ENCODE measurements at regions not wholly inside any gene's neighbourhood (a gene's known extent, or its start where the extent isn't known, plus 50 kb on each side); places are given as distances from the start of the nearest gene placed in this dataset.
A peak's percentile ranks its signal among the peaks of the same experiment; 100 is the strongest.

- H3K27me3 Mint-ChIP-seq, result no peaks in the 10 kb centered on the region
- Histone ChIP-seq H3K27ac (ENCODE audit: low read depth, low read length) (no peak overlapping the region), H3K4me3 (ENCODE audit: low read length) (no peak overlapping the region), H3K4me1 (ENCODE audit: insufficient read depth, low read length) (no peaks in the 10 kb centered on the region), H3K9me3 (ENCODE audit: low read length) (no peaks in the 10 kb centered on the region), H3K27me3 (ENCODE audit: insufficient read depth, low read length, poor library complexity, severe bottlenecking) (no peaks in the 10 kb centered on the region), H3K36me3 (ENCODE audit: insufficient read depth, low read length) (no peaks in the 10 kb centered on the region)
- CTCF ChIA-PET, result no interaction called here
- H3K36me3 Mint-ChIP-seq, result no peaks in the 10 kb centered on the region
- peaks cover 5 to 29% (median 14%) of the 10 kb centered on the region in 3 donors for H3K4me1 Mint-ChIP-seq
- peaks cover 2 to 12% (median 4%) of the 10 kb centered on the region in 5 donors for H3K9me3 Mint-ChIP-seq
- peak overlapping the region in 3 of 8 donors; percentile 39 to 84 (median 53) for H3K27ac Mint-ChIP-seq
- peak overlapping the region in 4 of 7 donors; percentile 10 to 46 (median 28) for H3K4me3 Mint-ChIP-seq
- DNase-seq, result no peak
- POLR2A ChIA-PET, result no interaction called here
Measured at GRCh38 chr3:144295613-144296012, 324.0 kb downstream of the DIPK2A start.

DNA sequence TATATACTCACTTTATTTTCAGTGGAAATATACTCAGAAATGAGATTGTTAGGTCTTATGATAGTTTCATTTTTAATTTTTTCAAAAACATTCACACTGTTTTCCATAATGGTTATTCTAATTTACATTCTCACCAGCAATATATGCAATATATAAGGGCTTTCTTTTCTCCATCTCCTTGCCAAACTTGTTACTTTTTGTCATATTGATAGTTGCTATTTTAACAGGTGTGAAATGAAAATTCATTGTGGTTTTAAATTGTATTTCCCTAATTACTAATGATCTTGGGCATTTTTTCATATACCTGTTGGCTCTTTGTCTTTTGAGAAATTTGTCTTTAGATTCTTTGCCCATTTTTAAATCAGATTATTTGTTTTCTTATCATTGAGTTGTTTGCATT, 325.2 kb downstream of the DIPK2A start:
- H3K4me3 ChIP-seq (ENCODE audit: low read length), result no peak overlapping the region
- H3K9me3 Mint-ChIP-seq, result peaks cover 0 to 14% (median 3%) of the 10 kb centered on the region in 5 donors
- no peaks in the 10 kb centered on the region for H3K9me3 ChIP-seq (ENCODE audit: low read length)
- no peak overlapping the region for H3K4me3 Mint-ChIP-seq
- H3K4me1 ChIP-seq (ENCODE audit: insufficient read depth, low read length), result no peaks in the 10 kb centered on the region
- POLR2A ChIA-PET, result no interaction called here
- H3K36me3 ChIP-seq (ENCODE audit: insufficient read depth, low read length), result no peaks in the 10 kb centered on the region
- H3K36me3 Mint-ChIP-seq, result no peaks in the 10 kb centered on the region
- H3K27ac ChIP-seq (ENCODE audit: low read depth, low read length), result no peak overlapping the region
- no peak for DNase-seq
- no peaks in the 10 kb centered on the region for H3K27me3 Mint-ChIP-seq
- no peak overlapping the region for H3K27ac Mint-ChIP-seq
- CTCF ChIA-PET, result no interaction called here
- H3K27me3 ChIP-seq (ENCODE audit: insufficient read depth, low read length, poor library complexity, severe bottlenecking), result no peaks in the 10 kb centered on the region
- H3K4me1 Mint-ChIP-seq, result peaks cover 5 to 29% (median 14%) of the 10 kb centered on the region in 3 donors

DNA sequence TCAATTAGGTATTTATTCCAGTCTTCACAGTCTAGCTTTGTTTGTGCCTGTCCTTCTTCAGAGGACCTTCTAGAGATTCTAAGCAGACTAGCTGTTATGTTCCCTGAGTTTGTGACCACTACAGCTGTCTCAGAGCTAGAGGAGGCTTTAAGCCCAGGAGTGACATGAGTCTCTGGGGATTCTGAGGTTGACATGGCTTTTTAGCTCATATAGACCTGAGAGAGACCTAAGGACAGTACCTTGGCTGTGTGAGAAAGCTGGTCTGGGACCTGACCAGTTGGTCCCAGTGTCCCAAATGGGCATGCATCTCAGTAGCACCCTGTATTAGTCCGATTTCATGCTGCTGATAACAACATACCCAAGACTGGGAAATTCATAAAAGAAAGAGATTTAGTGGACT, 330.2 kb downstream of the DIPK2A start:
- no peak overlapping the region for H3K27ac ChIP-seq (ENCODE audit: low read depth, low read length)
- POLR2A ChIA-PET, result no interaction called here
- no peak overlapping the region for H3K4me3 ChIP-seq (ENCODE audit: low read length)
- Mint-ChIP-seq H3K9me3 (peaks cover 0 to 21% (median 4%) of the 10 kb centered on the region in 5 donors), H3K4me1 (peaks cover 0 to 6% (median 0%) of the 10 kb centered on the region in 3 donors), H3K27ac (no peak overlapping the region), H3K27me3 (peaks cover 0 to 2% of the 10 kb centered on the region in 2 donors), H3K36me3 (peaks cover 0 to 6% (median 0%) of the 10 kb centered on the region in 3 donors), H3K4me3 (no peak overlapping the region)
- CTCF ChIA-PET, result no interaction called here
- no peaks in the 10 kb centered on the region for H3K4me1 ChIP-seq (ENCODE audit: insufficient read depth, low read length)
- H3K9me3 ChIP-seq (ENCODE audit: low read length), result no peaks in the 10 kb centered on the region
- no peak for DNase-seq
- no peaks in the 10 kb centered on the region for H3K27me3 ChIP-seq (ENCODE audit: insufficient read depth, low read length, poor library complexity, severe bottlenecking)
- no peaks in the 10 kb centered on the region for H3K36me3 ChIP-seq (ENCODE audit: insufficient read depth, low read length)

DNA sequence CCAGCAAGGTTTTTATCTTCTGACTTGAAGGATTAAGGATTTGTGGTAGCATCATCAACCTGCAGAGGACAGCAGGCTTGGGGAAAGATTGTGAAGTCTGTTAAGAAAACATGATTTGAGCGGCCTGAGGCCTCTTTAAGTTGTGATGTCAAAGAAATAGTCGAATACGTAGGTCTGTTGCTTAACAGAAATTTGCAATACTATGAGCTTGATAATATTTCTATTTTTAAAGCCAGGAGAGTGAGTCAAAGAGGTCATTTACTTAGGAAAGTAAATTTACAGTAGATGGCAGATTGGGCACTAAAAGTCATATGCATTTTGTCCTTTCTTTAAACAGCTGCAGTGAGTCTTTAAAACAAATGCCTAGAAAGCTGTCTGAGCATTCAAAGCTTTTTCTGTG, 336.3 kb downstream of the DIPK2A start:
- Mint-ChIP-seq H3K4me1 (peaks cover 0 to 8% (median 1%) of the 10 kb centered on the region in 3 donors), H3K27ac (no peak overlapping the region), H3K9me3 (peaks cover 0 to 11% (median 0%) of the 10 kb centered on the region in 5 donors), H3K27me3 (peaks cover 0 to 6% of the 10 kb centered on the region in 2 donors), H3K4me3 (no peak overlapping the region), H3K36me3 (peaks cover 0 to 6% (median 2%) of the 10 kb centered on the region in 3 donors)
- CTCF ChIA-PET, result no interaction called here
- POLR2A ChIA-PET, result no interaction called here
- H3K4me3 ChIP-seq (ENCODE audit: low read length), result no peak overlapping the region
- no peaks in the 10 kb centered on the region for H3K4me1 ChIP-seq (ENCODE audit: insufficient read depth, low read length)
- no peak for DNase-seq
- no peaks in the 10 kb centered on the region for H3K36me3 ChIP-seq (ENCODE audit: insufficient read depth, low read length)
- H3K27ac ChIP-seq (ENCODE audit: low read depth, low read length), result no peak overlapping the region
- H3K9me3 ChIP-seq (ENCODE audit: low read length), result no peaks in the 10 kb centered on the region
- no peaks in the 10 kb centered on the region for H3K27me3 ChIP-seq (ENCODE audit: insufficient read depth, low read length, poor library complexity, severe bottlenecking)

- Histone ChIP-seq H3K4me3 (ENCODE audit: low read length) (no peak overlapping the region), H3K27ac (ENCODE audit: low read depth, low read length) (no peak overlapping the region), H3K4me1 (ENCODE audit: insufficient read depth, low read length) (no peaks in the 10 kb centered on the region), H3K27me3 (ENCODE audit: insufficient read depth, low read length, poor library complexity, severe bottlenecking) (no peaks in the 10 kb centered on the region), H3K9me3 (ENCODE audit: low read length) (no peaks in the 10 kb centered on the region), H3K36me3 (ENCODE audit: insufficient read depth, low read length) (no peaks in the 10 kb centered on the region)
- Mint-ChIP-seq H3K36me3 (peaks cover 0 to 6% (median 2%) of the 10 kb centered on the region in 3 donors), H3K27me3 (peaks cover 0 to 8% of the 10 kb centered on the region in 2 donors), H3K4me1 (peaks cover 0 to 8% (median 1%) of the 10 kb centered on the region in 3 donors), H3K27ac (no peak overlapping the region), H3K9me3 (peaks cover 0 to 11% (median 0%) of the 10 kb centered on the region in 5 donors), H3K4me3 (no peak overlapping the region)
- ChIA-PET CTCF (no interaction called here), POLR2A (no interaction called here)
- no peak for DNase-seq
Measured at GRCh38 chr3:144308396-144308795, 336.8 kb downstream of the DIPK2A start.

- Mint-ChIP-seq H3K4me3 (no peak overlapping the region), H3K27me3 (peaks cover 0 to 5% of the 10 kb centered on the region in 2 donors), H3K9me3 (peaks cover 0 to 9% (median 2%) of the 10 kb centered on the region in 5 donors), H3K4me1 (peaks cover 0 to 8% (median 1%) of the 10 kb centered on the region in 3 donors), H3K27ac (no peak overlapping the region), H3K36me3 (peaks cover 0 to 2% (median 0%) of the 10 kb centered on the region in 3 donors)
- no peaks in the 10 kb centered on the region for H3K27me3 ChIP-seq (ENCODE audit: insufficient read depth, low read length, poor library complexity, severe bottlenecking)
- H3K9me3 ChIP-seq (ENCODE audit: low read length), result no peaks in the 10 kb centered on the region
- H3K27ac ChIP-seq (ENCODE audit: low read depth, low read length), result no peak overlapping the region
- H3K4me3 ChIP-seq (ENCODE audit: low read length), result no peak overlapping the region
- no peaks in the 10 kb centered on the region for H3K36me3 ChIP-seq (ENCODE audit: insufficient read depth, low read length)
- no peak for DNase-seq
- no peaks in the 10 kb centered on the region for H3K4me1 ChIP-seq (ENCODE audit: insufficient read depth, low read length)
- POLR2A ChIA-PET, result no interaction called here
- CTCF ChIA-PET, result no interaction called here
Measured at GRCh38 chr3:144312702-144313101, 341.1 kb downstream of the DIPK2A start.

GRCh38 chr3:144314946-144315345, 343.3 kb downstream of the DIPK2A start:
- no peak overlapping the region for H3K27ac ChIP-seq (ENCODE audit: low read depth, low read length)
- H3K4me3 Mint-ChIP-seq, result no peak overlapping the region
- H3K27me3 ChIP-seq (ENCODE audit: insufficient read depth, low read length, poor library complexity, severe bottlenecking), result no peaks in the 10 kb centered on the region
- no peak for DNase-seq
- H3K9me3 ChIP-seq (ENCODE audit: low read length), result no peaks in the 10 kb centered on the region
- no peak overlapping the region for H3K27ac Mint-ChIP-seq
- H3K36me3 ChIP-seq (ENCODE audit: insufficient read depth, low read length), result no peaks in the 10 kb centered on the region
- peaks cover 0 to 7% (median 4%) of the 10 kb centered on the region in 5 donors for H3K9me3 Mint-ChIP-seq
- POLR2A ChIA-PET, result no interaction called here
- CTCF ChIA-PET, result no interaction called here
- no peak overlapping the region for H3K4me3 ChIP-seq (ENCODE audit: low read length)
- H3K36me3 Mint-ChIP-seq, result peaks cover 0 to 2% (median 0%) of the 10 kb centered on the region in 3 donors
- no peaks in the 10 kb centered on the region for H3K4me1 ChIP-seq (ENCODE audit: insufficient read depth, low read length)
- peaks cover 0 to 10% of the 10 kb centered on the region in 2 donors for H3K27me3 Mint-ChIP-seq
- H3K4me1 Mint-ChIP-seq, result no peaks in the 10 kb centered on the region

GRCh38 chr3:144317961-144318360, 346.3 kb downstream of the DIPK2A start:
- H3K36me3 Mint-ChIP-seq, result no peaks in the 10 kb centered on the region
- peaks cover 0 to 6% (median 3%) of the 10 kb centered on the region in 5 donors for H3K9me3 Mint-ChIP-seq
- peaks cover 0 to 7% of the 10 kb centered on the region in 2 donors for H3K27me3 Mint-ChIP-seq
- no peaks in the 10 kb centered on the region for H3K9me3 ChIP-seq (ENCODE audit: low read length)
- no peaks in the 10 kb centered on the region for H3K27me3 ChIP-seq (ENCODE audit: insufficient read depth, low read length, poor library complexity, severe bottlenecking)
- ChIA-PET POLR2A (no interaction called here), CTCF (no interaction called here)
- H3K4me3 Mint-ChIP-seq, result no peak overlapping the region
- H3K4me1 Mint-ChIP-seq, result no peaks in the 10 kb centered on the region
- no peak overlapping the region for H3K27ac ChIP-seq (ENCODE audit: low read depth, low read length)
- DNase-seq, result no peak
- H3K27ac Mint-ChIP-seq, result no peak overlapping the region
- no peaks in the 10 kb centered on the region for H3K4me1 ChIP-seq (ENCODE audit: insufficient read depth, low read length)
- H3K4me3 ChIP-seq (ENCODE audit: low read length), result no peak overlapping the region
- no peaks in the 10 kb centered on the region for H3K36me3 ChIP-seq (ENCODE audit: insufficient read depth, low read length)

Data from CD8-positive, alpha-beta memory T cell (primary cell).